IMR-90 (cell line): ENCODE measurements at regions not wholly inside any gene's neighbourhood (a gene's known extent, or its start where the extent isn't known, plus 50 kb on each side); places are given as distances from the start of the nearest gene placed in this dataset.

Experiments
- ATAC-seq: fragments of 200-7000 bp; cut with Tn5 transposase; 2 replicates; pipeline ENCODE4 v1.9.1; 2020; ENCODE audit warnings: low read depth, mild to moderate bottlenecking, moderate library complexity
- BruUV-seq: library from RNA; stranded (reverse); fragments of 400-500 nt; replicated peaks from 2 replicates; lab custom pipeline; 2021; lab: Mats Ljungman, UMichigan
- CTCF ChIA-PET: fragments of 300-600 bp; formaldehyde crosslinking; extraction: SDS; loops from one replicate; lab custom pipeline; 2021; ENCODE audit warnings: antibody characterized with exemption; lab: Yijun Ruan, JAX
- POLR2A ChIA-PET: fragments of 300-600 bp; sonication (Branson Sonifier 250); formaldehyde crosslinking; loops from one replicate; lab custom pipeline; 2022; ENCODE audit warnings: antibody characterized with exemption; ENCODE audit not compliant: unreplicated experiment; lab: Charles Lee
- DNase-seq: peaks from one replicate; pipeline ENCODE4 v3.0.0; 2013
- H2AFZ ChIP-seq: replicated peaks from 2 replicates; pipeline ENCODE3; 2013; ENCODE audit warnings: low read length, mild to moderate bottlenecking; ENCODE audit not compliant: poor library complexity
- H2AK5ac ChIP-seq: 2 replicates; pipeline ENCODE4 v1.6.1; 2013; ENCODE audit warnings: low read depth, low read length, inconsistent platforms
- H2AK9ac ChIP-seq: replicated peaks from 2 replicates; pipeline ENCODE3; 2013; ENCODE audit warnings: mild to moderate bottlenecking, low read depth, low read length, moderate library complexity; ENCODE audit not compliant: poor library complexity
- H2BK120ac ChIP-seq: 2 replicates; pipeline ENCODE4 v1.6.1; 2013; ENCODE audit warnings: low read depth, low read length, inconsistent platforms
- H2BK15ac ChIP-seq: 3 replicates; pipeline ENCODE4 v1.6.1; 2013; ENCODE audit warnings: low read depth, low read length, inconsistent platforms
- H2BK20ac ChIP-seq: 2 replicates; pipeline ENCODE4 v1.6.1; 2013; ENCODE audit warnings: low read depth, mild to moderate bottlenecking, inconsistent platforms, low read length, moderate library complexity
- H2BK5ac ChIP-seq: 2 replicates; pipeline ENCODE4 v1.6.1; 2013; ENCODE audit warnings: mild to moderate bottlenecking, low read depth, low read length, inconsistent platforms; ENCODE audit not compliant: poor library complexity, severe bottlenecking
- H3K14ac ChIP-seq: replicated peaks from 2 replicates; pipeline ENCODE4 v1.6.1; 2013; ENCODE audit warnings: low read depth, low read length, inconsistent platforms
- H3K18ac ChIP-seq: 2 replicates; pipeline ENCODE4 v1.6.1; 2013; ENCODE audit warnings: low read depth, low read length, control low read depth
- H3K23ac ChIP-seq: 2 replicates; pipeline ENCODE4 v1.6.1; 2013; ENCODE audit warnings: low read depth, low read length, inconsistent platforms
- H3K27ac ChIP-seq: 2 replicates; pipeline ENCODE4 v1.5.1; 2013; ENCODE audit warnings: mild to moderate bottlenecking, control low read depth, low read length; ENCODE audit not compliant: insufficient read depth
- H3K27me3 ChIP-seq: 2 replicates; pipeline ENCODE4 v1.6.1; 2013; ENCODE audit warnings: low read length; ENCODE audit not compliant: control insufficient read depth, insufficient read depth
- H3K36me3 ChIP-seq: 2 replicates; pipeline ENCODE4 v1.6.1; 2013; ENCODE audit warnings: low read length, mixed read lengths; ENCODE audit not compliant: control insufficient read depth, insufficient read depth
- H3K4ac ChIP-seq: 2 replicates; pipeline ENCODE4 v1.6.1; 2013; ENCODE audit warnings: low read depth, low read length, inconsistent platforms
- H3K4me1 ChIP-seq: 2 replicates; pipeline ENCODE4 v1.6.1; 2013; ENCODE audit warnings: low read length, mixed read lengths; ENCODE audit not compliant: control insufficient read depth, insufficient read depth
- H3K4me2 ChIP-seq: 2 replicates; pipeline ENCODE4 v1.6.1; 2013; ENCODE audit warnings: low read depth, mild to moderate bottlenecking, control low read depth, low read length, moderate library complexity
- H3K4me3 ChIP-seq: 2 replicates; pipeline ENCODE4 v1.5.1; 2013; ENCODE audit warnings: low read depth, mild to moderate bottlenecking, control low read depth, low read length, moderate library complexity; ENCODE audit not compliant: insufficient read depth
- H3K56ac ChIP-seq: 2 replicates; pipeline ENCODE4 v1.6.1; 2013; ENCODE audit warnings: low read length, inconsistent platforms; ENCODE audit not compliant: insufficient read depth; ENCODE audit errors: extremely low read depth
- H3K79me1 ChIP-seq, 2 experiments: 2 replicates each; pipeline ENCODE4 v1.6.1; 2013; ENCODE audit warnings: low read length in 2 of 2, inconsistent platforms in 1 of 2, low read depth in 1 of 2
- H3K9ac ChIP-seq: 2 replicates; pipeline ENCODE4 v1.6.1; 2013; ENCODE audit warnings: low read depth, low read length, control low read depth
- H3K9me1 ChIP-seq: 2 replicates; pipeline ENCODE4 v1.6.1; 2013; ENCODE audit warnings: low read length, inconsistent platforms; ENCODE audit not compliant: insufficient read depth
- H3K9me3 ChIP-seq: 2 replicates; pipeline ENCODE4 v1.6.1; 2013; ENCODE audit warnings: low read length; ENCODE audit not compliant: control insufficient read depth, insufficient read depth
- H4K20me1 ChIP-seq: 2 replicates; pipeline ENCODE4 v1.6.1; 2013; ENCODE audit warnings: low read length, inconsistent platforms; ENCODE audit not compliant: insufficient read depth
- H4K5ac ChIP-seq: 2 replicates; pipeline ENCODE4 v1.6.1; 2013; ENCODE audit warnings: mild to moderate bottlenecking, low read depth, low read length, control low read depth
- H4K8ac ChIP-seq, 2 experiments: 2 replicates each; pipeline ENCODE4 v1.6.1; 2013; ENCODE audit warnings: low read depth in 2 of 2, low read length in 2 of 2, control low read depth in 1 of 2, inconsistent platforms in 1 of 2
- H4K91ac ChIP-seq: 2 replicates; pipeline ENCODE4 v1.6.1; 2013; ENCODE audit warnings: low read depth, low read length, inconsistent platforms; ENCODE audit not compliant: insufficient read depth
- CTCF ChIP-seq: conservative IDR thresholded peaks from 2 replicates; pipeline ENCODE4 v1.5.1; 2012; ENCODE audit warnings: mild to moderate bottlenecking, low read depth, low read length, improper control_type of control experiment
- RCOR1 ChIP-seq: IDR thresholded peaks from 2 replicates; pipeline ENCODE4 v1.6.1; 2012; ENCODE audit warnings: mild to moderate bottlenecking, low read length, improper control_type of control experiment; ENCODE audit not compliant: insufficient replicate concordance
- WGBS, 2 experiments: methylation state at CpG; one replicate each; pipeline versions ENCODE4 v1.1.5 to v1.1.7; 2013; ENCODE audit warnings: missing lambda C conversion rate in 2 of 2; ENCODE audit not compliant: insufficient read length in 1 of 2; ENCODE audit errors: extremely low coverage in 2 of 2; 5-methylcytosine and 5-hydroxymethylcytosine counted together
- dilution Hi-C: fragments of 300-500 bp; cut with HindIII; formaldehyde crosslinking; loops from one replicate; pipeline ENCODE4 v1.14.3; 2018; ENCODE audit warnings: low sequenced_read_pairs; ENCODE audit not compliant: unreplicated experiment
- in situ Hi-C: fragments of 300-500 bp; cut with MboI; formaldehyde crosslinking; loops from 3 replicates; pipeline ENCODE4 v1.14.3; 2019; ENCODE audit warnings: low sequenced_read_pairs, inconsistent platforms, mixed read lengths
- intact Hi-C: fragments of 100-400 bp; cut with micrococcal nuclease; formaldehyde crosslinking; loops from 2 replicates; pipeline ENCODE4 v1.10.0; 2022

DNA sequence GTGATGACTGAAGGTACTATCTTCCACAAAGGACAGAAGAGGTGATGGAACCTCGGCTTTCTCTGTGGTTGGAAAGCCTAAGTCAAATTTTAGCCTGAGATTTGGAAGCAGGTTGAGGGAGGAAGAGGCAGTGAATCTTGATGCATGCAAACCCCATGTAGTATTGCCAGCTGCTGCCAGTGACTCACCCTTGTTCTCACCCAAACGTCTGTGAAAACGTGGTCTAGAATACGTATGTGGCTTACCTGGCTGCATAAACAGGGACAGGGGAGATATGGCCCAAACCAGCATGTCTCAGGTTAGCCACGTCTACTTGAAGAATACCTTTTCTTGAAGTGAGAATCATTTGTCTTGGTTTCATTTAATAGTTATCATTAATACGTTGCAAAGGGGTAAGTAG, 438.0 kb upstream of the MAF start:
- Histone ChIP-seq H3K79me1 (no peaks in the 10 kb centered on the region), H2BK20ac (no peak overlapping the region), H4K5ac (no peak overlapping the region), H3K56ac (no peak overlapping the region), H2AK5ac (no peak overlapping the region), H3K9ac (no peak overlapping the region), H3K14ac (no peak overlapping the region), H3K4me2 (no peak overlapping the region), H3K23ac (no peak overlapping the region), H3K4me3 (no peak overlapping the region), H2BK5ac (no peak overlapping the region), H3K36me3 (no peaks in the 10 kb centered on the region), H3K27me3 (no peaks in the 10 kb centered on the region), H4K8ac (no peak overlapping the region), H2AFZ (no peak overlapping the region), H4K91ac (no peak overlapping the region), H3K18ac (no peak overlapping the region), H4K20me1 (no peaks in the 10 kb centered on the region), H3K4me1 (no peaks in the 10 kb centered on the region), H2BK15ac (no peak overlapping the region), H3K9me1 (no peaks in the 10 kb centered on the region), H3K4ac (no peak overlapping the region), H2AK9ac (no peak overlapping the region), H3K27ac (no peak overlapping the region), H2BK120ac (no peak overlapping the region), H3K9me3 (no peaks in the 10 kb centered on the region)
- intact Hi-C loops (no loop called here), dilution Hi-C loops (no loop called here), in situ Hi-C loops (no loop called here)
- ChIA-PET CTCF (no interaction called here), POLR2A (no interaction called here)
- WGBS, 2 experiments, result 42% methylated on average over 4 of the region's 6 CpGs; no CpG with 5 or more reads in 1 of the 2 experiments
- BruUV-seq, result no TSS peak
- TF ChIP-seq CTCF, result no peak
- TF ChIP-seq RCOR1, result no peak
- ATAC-seq (no peak), DNase-seq (no peak)
